ENCODE measurements at regions not wholly inside any gene's neighbourhood (a gene's known extent, or its start where the extent isn't known, plus 50 kb on each side); places are given as distances from the start of the nearest gene placed in this dataset.
A peak's percentile ranks its signal among the peaks of the same experiment; 100 is the strongest.

- no peak overlapping the region for H3K4me3 ChIP-seq
- no peak overlapping the region for H3K27ac ChIP-seq
- no peaks in the 10 kb centered on the region for H3K4me1 ChIP-seq
- no peak for DNase-seq
- no peak for TF ChIP-seq CTCF (IDR thresholded peaks at IDR 0.05)
- no peak for ATAC-seq
- no peaks in the 10 kb centered on the region for H3K27me3 ChIP-seq (ENCODE audit: low read depth)
- H3K36me3 ChIP-seq: no peaks in the 10 kb centered on the region
- no peaks in the 10 kb centered on the region for H3K9me3 ChIP-seq
- intact Hi-C loops (cut with DNase I): no loop called here
These were observed 383.3 kb downstream of the INHBA start for GRCh38 chr7:41319581-41319980.

- Histone ChIP-seq H3K27me3 (ENCODE audit: low read depth) (no peaks in the 10 kb centered on the region), H3K4me3 (no peak overlapping the region), H3K27ac (no peak overlapping the region), H3K4me1 (no peaks in the 10 kb centered on the region), H3K9me3 (no peaks in the 10 kb centered on the region), H3K36me3 (no peaks in the 10 kb centered on the region)
- no peak for TF ChIP-seq CTCF (IDR thresholded peaks at IDR 0.05)
- intact Hi-C loops (cut with DNase I): no loop called here
- no peak for DNase-seq
- no peak for ATAC-seq
These were observed 386.5 kb downstream of the INHBA start for GRCh38 chr7:41316410-41316809.

- TF ChIP-seq CTCF (IDR thresholded peaks at IDR 0.05): no peak
- no peak for DNase-seq
- Histone ChIP-seq H3K36me3 (no peaks in the 10 kb centered on the region), H3K4me3 (no peak overlapping the region), H3K9me3 (no peaks in the 10 kb centered on the region), H3K4me1 (no peaks in the 10 kb centered on the region), H3K27me3 (ENCODE audit: low read depth) (no peaks in the 10 kb centered on the region), H3K27ac (no peak overlapping the region)
- intact Hi-C loops (cut with DNase I): no loop called here
- ATAC-seq: peak in 1 of 2 donors; percentile 23
These were observed 387.1 kb downstream of the INHBA start for GRCh38 chr7:41315764-41316163.

GRCh38 chr7:41313171-41313570, 389.7 kb downstream of the INHBA start:
- no peak for DNase-seq
- Histone ChIP-seq H3K36me3 (no peaks in the 10 kb centered on the region), H3K9me3 (no peaks in the 10 kb centered on the region), H3K4me3 (no peak overlapping the region), H3K4me1 (no peaks in the 10 kb centered on the region), H3K27ac (no peak overlapping the region), H3K27me3 (ENCODE audit: low read depth) (no peaks in the 10 kb centered on the region)
- no peak for ATAC-seq
- intact Hi-C loops (cut with DNase I): no loop called here
- TF ChIP-seq CTCF (IDR thresholded peaks at IDR 0.05): no peak

GRCh38 chr7:41312235-41312634, 390.7 kb downstream of the INHBA start:
- H3K9me3 ChIP-seq: no peaks in the 10 kb centered on the region
- H3K27ac ChIP-seq: no peak overlapping the region
- no peak for TF ChIP-seq CTCF (IDR thresholded peaks at IDR 0.05)
- no peaks in the 10 kb centered on the region for H3K36me3 ChIP-seq
- H3K27me3 ChIP-seq (ENCODE audit: low read depth): no peaks in the 10 kb centered on the region
- no peak overlapping the region for H3K4me3 ChIP-seq
- H3K4me1 ChIP-seq: no peaks in the 10 kb centered on the region
- ATAC-seq: no peak
- intact Hi-C loops (cut with DNase I): no loop called here
- DNase-seq: no peak

- ATAC-seq: no peak
- DNase-seq: no peak
- no peaks in the 10 kb centered on the region for H3K9me3 ChIP-seq
These were observed 391.6 kb downstream of the INHBA start for GRCh38 chr7:41311301-41311700.

More at GRCh38 chr7:41311301-41311700, 391.6 kb downstream of the INHBA start:
- intact Hi-C loops (cut with DNase I): no loop called here
- Histone ChIP-seq H3K27ac (no peak overlapping the region), H3K4me1 (no peaks in the 10 kb centered on the region), H3K4me3 (no peak overlapping the region), H3K36me3 (no peaks in the 10 kb centered on the region), H3K27me3 (ENCODE audit: low read depth) (no peaks in the 10 kb centered on the region)
- TF ChIP-seq CTCF (IDR thresholded peaks at IDR 0.05): no peak
